NCI-H526 treated with DMSO at 0.1 percent for 48 hours (cell line): ENCODE measurements at regions not wholly inside any gene's neighbourhood (a gene's known extent, or its start where the extent isn't known, plus 50 kb on each side); places are given as distances from the start of the nearest gene placed in this dataset.
A peak's percentile ranks its signal among the peaks of the same experiment; 100 is the strongest.

ENCODE experiments used
- DNase-seq: peaks from one replicate; lab custom pipeline; 2025; lab: John Stamatoyannopoulos, UW

GRCh38 chr3:176932433-176932832 lies 264.8 kb downstream of the TBL1XR1 start:
- no peak for DNase-seq

- no peak for DNase-seq
Observed at GRCh38 chr3:176931991-176932390, 265.3 kb downstream of the TBL1XR1 start.

- no peak for DNase-seq
Observed at GRCh38 chr3:176930942-176931341, 266.3 kb downstream of the TBL1XR1 start.

- DNase-seq = no peak
Observed at GRCh38 chr3:176928582-176928931, 268.7 kb downstream of the TBL1XR1 start.

GRCh38 chr3:176927706-176928581 lies 269.3 kb downstream of the TBL1XR1 start:
- DNase-seq = peak; percentile 93

- no peak for DNase-seq
Observed at GRCh38 chr3:176927280-176927679, 270.0 kb downstream of the TBL1XR1 start.

- DNase-seq = no peak
Observed at GRCh38 chr3:176926688-176927087, 270.6 kb downstream of the TBL1XR1 start.

GRCh38 chr3:176926034-176926433 lies 271.2 kb downstream of the TBL1XR1 start:
- DNase-seq = no peak

GRCh38 chr3:176920766-176921160 lies 276.5 kb downstream of the TBL1XR1 start:
- DNase-seq = no peak

- no peak for DNase-seq
Observed at GRCh38 chr3:176919836-176920765, 277.2 kb downstream of the TBL1XR1 start.

- DNase-seq = peak; percentile 50
Observed at GRCh38 chr3:176916777-176917176, 280.5 kb downstream of the TBL1XR1 start.

GRCh38 chr3:176914764-176915163 lies 282.5 kb downstream of the TBL1XR1 start:
- DNase-seq = no peak

GRCh38 chr3:176911579-176911978 lies 285.7 kb downstream of the TBL1XR1 start:
- DNase-seq = no peak

GRCh38 chr3:176909044-176909443 lies 288.2 kb downstream of the TBL1XR1 start:
- no peak for DNase-seq

- no peak for DNase-seq
Observed at GRCh38 chr3:176906046-176906905, 291.0 kb downstream of the TBL1XR1 start.

- no peak for DNase-seq
Observed at GRCh38 chr3:176905331-176905730, 292.0 kb downstream of the TBL1XR1 start.

- DNase-seq = no peak
Observed at GRCh38 chr3:176904506-176904905, 292.8 kb downstream of the TBL1XR1 start.

- no peak for DNase-seq
Observed at GRCh38 chr3:176896640-176897039, 300.6 kb downstream of the TBL1XR1 start.

- no peak for DNase-seq
Observed at GRCh38 chr3:176896165-176896564, 301.1 kb downstream of the TBL1XR1 start.

GRCh38 chr3:176879710-176880109 lies 317.6 kb downstream of the TBL1XR1 start:
- DNase-seq = no peak

GRCh38 chr3:176873261-176873660 lies 324.0 kb downstream of the TBL1XR1 start:
- DNase-seq = no peak

GRCh38 chr3:176872771-176873209 lies 324.5 kb downstream of the TBL1XR1 start:
- DNase-seq = peak; percentile 9
